Anterior cingulate cortex (tissue), 58 donors: ENCODE measurements at regions not wholly inside any gene's neighbourhood (a gene's known extent, or its start where the extent isn't known, plus 50 kb on each side); places are given as distances from the start of the nearest gene placed in this dataset.

Source experiments
- DNase-seq, 58 donors: peaks; one replicate each; lab custom pipeline; 2025; lab: John Stamatoyannopoulos, UW

- no peak for DNase-seq
Measured at GRCh38 chr7:80403686-80404241, 108.1 kb downstream of the GNAT3 start.

GRCh38 chr7:80401708-80402107, 110.2 kb downstream of the GNAT3 start:
- DNase-seq = no peak

DNA sequence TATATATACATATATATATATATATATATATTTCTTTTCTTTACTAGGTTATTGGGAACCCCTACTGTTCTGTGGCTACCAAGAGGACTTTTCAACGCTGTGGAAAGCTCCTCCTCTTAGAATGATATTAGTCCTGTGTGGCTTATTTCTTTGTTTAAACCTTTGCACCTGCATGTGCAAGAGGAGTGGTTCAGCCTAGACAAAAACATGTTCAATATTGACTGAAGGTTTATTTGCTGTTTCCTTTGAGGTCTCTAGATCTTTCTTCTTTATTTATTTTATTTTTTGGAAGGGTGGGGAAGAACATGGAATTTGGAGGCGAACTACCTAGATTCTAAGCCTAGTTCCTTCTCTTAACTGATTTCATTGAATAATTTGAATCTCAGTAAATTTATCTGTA, 118.1 kb downstream of the GNAT3 start:
- no peak for DNase-seq

DNA sequence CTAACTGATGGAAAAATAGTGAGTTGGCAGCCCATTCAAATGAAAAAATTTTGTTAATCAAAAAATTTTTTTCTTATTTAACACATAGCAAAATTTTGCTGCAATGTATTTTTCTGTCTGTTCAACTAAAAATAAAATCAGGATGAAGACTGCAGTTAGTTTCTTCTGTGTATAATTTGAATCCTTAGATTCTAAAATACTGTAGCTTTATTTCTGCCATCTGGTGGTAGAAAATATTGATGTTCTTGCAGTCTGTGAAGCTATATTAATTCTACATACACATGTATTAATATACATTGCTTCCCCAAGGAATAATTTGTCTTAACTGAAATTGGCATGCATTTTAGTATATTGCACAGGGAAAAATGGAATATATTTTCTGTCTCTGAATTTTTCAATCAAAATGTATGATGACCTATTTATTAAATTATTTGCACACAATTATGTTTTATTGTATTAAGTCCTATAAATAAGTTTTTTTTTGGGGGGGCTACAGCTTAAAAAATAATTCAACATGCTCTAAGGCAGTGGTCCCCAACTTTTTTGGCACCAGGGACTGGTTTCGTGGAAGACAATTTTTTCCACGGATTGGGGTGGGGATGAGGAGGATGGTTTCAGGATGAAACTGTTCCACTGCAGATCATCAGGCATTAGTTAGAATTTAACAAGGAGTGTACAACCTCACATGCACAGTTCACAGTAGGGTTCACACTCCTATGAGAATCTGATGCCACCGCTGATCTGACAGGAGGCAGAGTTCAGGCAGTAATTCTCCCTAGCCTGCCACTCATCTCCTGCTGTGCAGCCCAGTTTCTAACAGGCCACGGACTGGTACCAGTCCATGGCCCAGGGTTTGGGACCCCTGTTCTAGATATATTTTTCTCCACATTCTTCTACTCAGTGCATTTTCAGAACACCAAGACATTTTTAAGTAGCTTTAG, 119.4 kb downstream of the GNAT3 start:
- peak in 2 of 58 donors; percentile 4 to 8 for DNase-seq

DNA sequence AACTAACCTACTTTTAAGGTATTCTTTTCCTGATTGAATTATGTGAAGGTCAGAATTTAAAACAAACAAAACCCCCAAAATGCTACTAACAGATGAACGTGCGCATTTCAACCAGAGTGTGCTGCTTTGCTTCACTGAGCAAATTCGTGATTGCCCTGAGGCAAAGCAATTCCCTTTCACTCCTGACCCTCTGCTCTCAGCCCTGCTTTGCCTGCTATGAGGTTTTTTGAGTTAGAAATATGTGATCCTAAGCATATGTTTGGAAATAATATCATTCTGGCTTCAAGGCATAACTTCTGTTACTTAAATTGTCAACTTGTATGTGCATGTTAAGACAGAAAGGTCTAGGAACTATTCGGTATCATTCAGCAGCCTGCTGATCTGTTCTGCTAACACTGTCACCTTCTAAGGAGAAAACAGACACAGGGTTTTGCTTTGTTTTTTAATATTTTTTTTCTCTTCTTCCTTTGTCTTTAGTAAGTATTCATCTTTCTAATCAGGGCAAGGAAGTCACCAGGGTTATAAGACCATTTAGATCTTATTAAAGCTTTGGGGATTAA, 124.2 kb downstream of the GNAT3 start:
- DNase-seq = no peak

DNA sequence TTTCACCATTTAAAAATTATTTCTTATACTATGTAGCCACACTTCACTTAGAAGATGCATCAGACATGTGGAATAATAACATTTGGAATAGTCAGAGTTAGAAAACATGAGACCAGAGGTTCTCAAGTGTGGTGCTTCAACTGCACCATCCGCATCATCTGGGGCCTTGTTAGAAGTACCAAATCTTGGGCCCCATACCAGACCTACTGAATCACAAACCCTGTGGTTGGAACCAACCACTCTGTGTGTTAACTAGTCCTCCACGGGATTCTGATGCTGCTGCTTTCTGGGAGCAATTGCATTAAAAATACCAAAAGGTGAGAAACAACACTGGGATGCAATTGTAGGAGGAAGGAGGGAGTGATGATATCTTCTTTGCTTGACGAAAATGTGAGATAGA, 125.2 kb downstream of the GNAT3 start:
- no peak for DNase-seq

DNA sequence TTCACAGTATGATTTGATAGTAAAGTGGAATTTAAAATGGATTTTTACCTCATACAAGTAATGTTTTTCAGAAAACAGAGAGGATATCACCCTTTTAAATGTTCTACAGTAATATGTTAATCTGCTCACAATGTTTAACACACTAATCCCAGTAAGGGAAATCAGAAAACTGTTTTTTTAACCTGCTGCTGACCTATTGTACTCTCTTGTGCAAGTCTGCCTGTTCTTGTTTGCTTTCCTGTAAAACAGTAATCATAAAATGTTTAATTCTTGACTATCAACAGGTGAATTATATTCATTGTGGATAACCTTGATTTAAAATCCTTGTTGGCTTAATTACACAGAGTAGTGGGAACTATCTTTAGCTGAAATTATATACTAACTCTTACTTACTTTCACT, 126.4 kb downstream of the GNAT3 start:
- no peak for DNase-seq

GRCh38 chr7:80380957-80381356, 130.9 kb downstream of the GNAT3 start:
- no peak for DNase-seq

DNA sequence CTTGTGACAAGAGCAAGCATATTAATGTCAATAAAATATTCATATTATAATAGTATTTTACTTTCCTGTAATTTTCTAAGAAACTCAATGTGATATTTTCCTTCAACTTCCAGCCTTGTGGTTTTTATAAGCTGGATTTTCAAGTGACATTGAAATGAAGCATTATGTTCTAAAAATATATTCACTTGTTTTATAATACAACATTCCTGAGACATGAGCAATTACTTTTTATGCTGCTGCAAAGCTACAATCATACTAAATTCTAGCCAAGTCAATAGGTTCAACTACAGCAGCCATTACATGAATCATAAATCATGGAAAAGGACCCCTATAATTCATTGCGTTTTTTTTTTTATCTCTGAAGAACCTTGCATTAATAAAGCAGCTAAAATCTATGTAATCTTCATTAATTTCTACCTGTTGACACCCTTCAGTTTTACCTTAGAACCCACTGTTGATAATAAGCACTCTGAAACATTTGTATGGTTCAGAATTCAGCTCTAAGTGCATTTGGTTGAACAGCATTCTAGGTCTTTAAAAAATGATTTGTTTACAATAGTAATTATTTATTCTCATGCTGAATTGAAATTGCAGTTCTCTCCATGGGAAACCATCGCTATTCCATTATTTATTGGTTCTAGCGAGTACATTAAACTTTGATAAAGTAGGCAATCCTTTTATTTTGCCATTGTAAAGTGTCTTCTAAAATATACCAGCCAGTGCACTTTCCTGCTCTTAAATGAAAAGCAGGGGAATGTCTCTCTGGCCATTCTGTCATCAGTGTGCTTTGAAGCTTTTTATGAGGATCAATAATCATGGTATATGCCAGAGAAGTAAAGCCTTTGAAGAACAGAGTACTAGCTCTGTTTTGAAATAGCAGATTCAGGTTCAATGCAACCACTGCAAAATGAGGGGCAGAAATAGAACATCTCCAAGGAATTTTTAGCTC, 132.6 kb downstream of the GNAT3 start:
- no peak for DNase-seq

DNA sequence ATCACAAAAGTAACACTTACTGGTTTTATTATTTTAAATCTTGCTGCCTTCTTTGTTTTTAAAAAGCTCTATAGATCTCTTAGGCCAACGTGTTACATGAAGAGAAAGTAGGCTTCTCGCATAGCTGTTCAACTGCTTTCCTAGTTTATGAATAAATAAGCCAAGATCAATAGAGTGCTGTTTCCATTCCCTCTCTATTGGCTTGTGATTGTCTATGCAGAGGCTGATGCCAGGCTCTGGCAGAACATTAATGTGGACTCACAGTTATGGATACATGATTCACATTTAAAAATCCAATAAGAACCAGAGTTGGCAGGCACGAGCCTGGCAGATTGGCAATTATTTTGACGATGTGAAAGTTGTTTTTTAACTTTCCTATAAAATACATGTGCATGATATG, 137.5 kb downstream of the GNAT3 start:
- peak in 2 of 58 donors; percentile 1 to 2 for DNase-seq

- no peak for DNase-seq
Measured at GRCh38 chr7:80373429-80374032, 138.3 kb downstream of the GNAT3 start.

DNA sequence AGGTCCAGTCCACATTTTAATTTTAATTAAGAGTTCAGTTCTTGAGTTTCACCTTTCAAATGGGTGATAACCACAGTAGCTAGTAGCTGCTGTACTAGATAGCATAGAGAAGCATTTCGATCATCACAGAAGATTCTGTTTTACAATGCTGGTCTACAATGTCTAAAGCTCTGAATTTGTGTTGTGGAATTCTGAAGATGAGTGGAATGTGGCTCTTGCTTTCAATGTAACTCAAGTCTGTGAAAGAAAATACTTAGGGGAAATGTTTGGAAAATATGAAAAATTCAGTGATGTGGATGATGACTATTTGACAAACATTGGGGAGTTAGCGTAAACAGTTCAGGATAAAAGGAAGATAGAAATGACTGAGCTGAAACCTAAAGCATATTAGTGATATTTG, 139.4 kb downstream of the GNAT3 start:
- no peak for DNase-seq

- no peak for DNase-seq
Measured at GRCh38 chr7:80370587-80370986, 141.3 kb downstream of the GNAT3 start.

DNA sequence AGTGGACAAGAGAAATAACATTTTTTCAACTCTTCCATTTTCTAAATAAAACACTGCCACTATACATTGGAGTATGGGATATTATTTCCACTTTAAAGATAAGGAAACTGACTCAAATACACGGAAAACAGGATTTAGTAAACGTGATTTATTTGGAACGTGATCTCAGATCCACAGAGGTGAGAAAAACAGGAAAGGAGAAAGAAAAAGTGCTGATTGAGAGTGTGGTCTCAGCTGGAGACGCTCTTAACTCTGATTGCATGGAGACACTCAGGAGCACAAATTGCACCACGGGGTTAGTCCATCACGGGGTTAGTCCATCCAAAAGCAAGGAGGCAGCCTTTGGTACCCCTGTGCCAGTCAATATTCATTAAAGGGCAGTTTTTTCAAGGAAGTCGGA, 142.5 kb downstream of the GNAT3 start:
- no peak for DNase-seq

- DNase-seq = no peak
Measured at GRCh38 chr7:80362677-80363076, 149.2 kb downstream of the GNAT3 start.

GRCh38 chr7:80362010-80362618, 149.8 kb downstream of the GNAT3 start:
- no peak for DNase-seq

DNA sequence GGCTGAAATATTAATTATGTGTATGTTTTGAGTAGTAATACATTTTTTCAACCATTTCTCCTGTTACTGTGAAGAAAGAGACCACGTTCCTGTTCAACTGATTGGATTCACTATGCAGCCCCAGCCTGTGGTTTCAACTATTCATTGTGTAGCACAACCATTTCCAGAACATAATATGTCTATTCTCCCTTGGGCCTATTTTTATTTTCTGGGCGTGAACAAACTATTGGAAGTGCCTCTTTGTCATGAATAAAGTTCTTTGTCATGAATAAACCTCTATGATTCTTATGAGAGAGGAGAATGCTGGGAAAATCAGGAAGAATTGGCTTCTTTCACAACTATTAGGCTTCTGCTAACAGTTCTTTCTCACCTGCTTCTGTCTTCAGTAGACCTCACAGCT, 152.4 kb downstream of the GNAT3 start:
- DNase-seq = no peak

GRCh38 chr7:80359029-80359428, 152.8 kb downstream of the GNAT3 start:
- no peak for DNase-seq

GRCh38 chr7:80357530-80357929, 154.3 kb downstream of the GNAT3 start:
- no peak for DNase-seq

- no peak for DNase-seq
Measured at GRCh38 chr7:80350430-80350829, 161.4 kb downstream of the GNAT3 start.
